Ovary (tissue), 3 donors: ENCODE measurements at regions not wholly inside any gene's neighbourhood (a gene's known extent, or its start where the extent isn't known, plus 50 kb on each side); places are given as distances from the start of the nearest gene placed in this dataset.

Experiments
- EP300 ChIP-seq: sonication (generic); formaldehyde crosslinking; IDR thresholded peaks from one replicate; pipeline ENCODE4 v1.6.1; 2017; ENCODE audit warnings: antibody characterized with exemption
- POLR2A ChIP-seq: fragments of 450-650 bp; IDR thresholded peaks from one replicate; pipeline ENCODE4 v1.6.1; 2017; ENCODE audit warnings: antibody characterized with exemption, mild to moderate bottlenecking, moderate library complexity
- TF ChIP-seq, protein P1 (sequence below), 3 donors: fragments of 450-650 bp in 2 of 3; fragments of 200-600 bp in 1 of 3; IDR thresholded peaks; one replicate each; pipeline versions ENCODE4 v1.5.1 to v1.8.0; 2016 to 2022; ENCODE audit warnings: antibody characterized with exemption in 3 of 3, mild to moderate bottlenecking in 1 of 3
- donor health status: DM: no; HTN: no; CAD: no.

DNA sequence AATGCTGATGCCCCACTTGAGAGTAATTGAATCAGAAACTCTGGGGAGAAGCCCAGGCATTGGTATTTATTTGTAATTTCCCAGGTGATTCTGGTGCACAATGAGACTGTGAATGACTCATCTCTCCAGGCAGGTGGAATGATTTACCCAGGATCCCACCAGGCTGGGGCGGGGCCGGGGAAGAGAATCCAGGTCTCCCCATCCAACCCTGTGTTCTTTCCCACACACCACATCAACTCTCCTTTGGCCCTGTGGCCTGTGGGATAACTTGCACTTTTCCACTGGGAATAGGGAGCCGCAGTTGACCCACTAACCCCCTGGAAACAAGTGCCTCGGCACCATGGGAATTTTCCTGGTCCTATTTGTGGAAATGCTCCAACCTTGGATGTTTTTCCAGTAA is 409.8 kb downstream of the ZNF521 start:
- TF ChIP-seq, protein P1, sequence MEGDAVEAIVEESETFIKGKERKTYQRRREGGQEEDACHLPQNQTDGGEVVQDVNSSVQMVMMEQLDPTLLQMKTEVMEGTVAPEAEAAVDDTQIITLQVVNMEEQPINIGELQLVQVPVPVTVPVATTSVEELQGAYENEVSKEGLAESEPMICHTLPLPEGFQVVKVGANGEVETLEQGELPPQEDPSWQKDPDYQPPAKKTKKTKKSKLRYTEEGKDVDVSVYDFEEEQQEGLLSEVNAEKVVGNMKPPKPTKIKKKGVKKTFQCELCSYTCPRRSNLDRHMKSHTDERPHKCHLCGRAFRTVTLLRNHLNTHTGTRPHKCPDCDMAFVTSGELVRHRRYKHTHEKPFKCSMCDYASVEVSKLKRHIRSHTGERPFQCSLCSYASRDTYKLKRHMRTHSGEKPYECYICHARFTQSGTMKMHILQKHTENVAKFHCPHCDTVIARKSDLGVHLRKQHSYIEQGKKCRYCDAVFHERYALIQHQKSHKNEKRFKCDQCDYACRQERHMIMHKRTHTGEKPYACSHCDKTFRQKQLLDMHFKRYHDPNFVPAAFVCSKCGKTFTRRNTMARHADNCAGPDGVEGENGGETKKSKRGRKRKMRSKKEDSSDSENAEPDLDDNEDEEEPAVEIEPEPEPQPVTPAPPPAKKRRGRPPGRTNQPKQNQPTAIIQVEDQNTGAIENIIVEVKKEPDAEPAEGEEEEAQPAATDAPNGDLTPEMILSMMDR (IDR thresholded peaks at IDR 0.05), result no peak
- TF ChIP-seq POLR2A, result no peak
- TF ChIP-seq EP300, result no peak
